ENCODE measurements at regions not wholly inside any gene's neighbourhood (a gene's known extent, or its start where the extent isn't known, plus 50 kb on each side); places are given as distances from the start of the nearest gene placed in this dataset.

- TF ChIP-seq, protein P1, sequence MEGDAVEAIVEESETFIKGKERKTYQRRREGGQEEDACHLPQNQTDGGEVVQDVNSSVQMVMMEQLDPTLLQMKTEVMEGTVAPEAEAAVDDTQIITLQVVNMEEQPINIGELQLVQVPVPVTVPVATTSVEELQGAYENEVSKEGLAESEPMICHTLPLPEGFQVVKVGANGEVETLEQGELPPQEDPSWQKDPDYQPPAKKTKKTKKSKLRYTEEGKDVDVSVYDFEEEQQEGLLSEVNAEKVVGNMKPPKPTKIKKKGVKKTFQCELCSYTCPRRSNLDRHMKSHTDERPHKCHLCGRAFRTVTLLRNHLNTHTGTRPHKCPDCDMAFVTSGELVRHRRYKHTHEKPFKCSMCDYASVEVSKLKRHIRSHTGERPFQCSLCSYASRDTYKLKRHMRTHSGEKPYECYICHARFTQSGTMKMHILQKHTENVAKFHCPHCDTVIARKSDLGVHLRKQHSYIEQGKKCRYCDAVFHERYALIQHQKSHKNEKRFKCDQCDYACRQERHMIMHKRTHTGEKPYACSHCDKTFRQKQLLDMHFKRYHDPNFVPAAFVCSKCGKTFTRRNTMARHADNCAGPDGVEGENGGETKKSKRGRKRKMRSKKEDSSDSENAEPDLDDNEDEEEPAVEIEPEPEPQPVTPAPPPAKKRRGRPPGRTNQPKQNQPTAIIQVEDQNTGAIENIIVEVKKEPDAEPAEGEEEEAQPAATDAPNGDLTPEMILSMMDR (IDR thresholded peaks at IDR 0.05): no peak
- TF ChIP-seq ZFX (IDR thresholded peaks at IDR 0.05; ENCODE audit: borderline replicate concordance): no peak
These were observed 271.7 kb downstream of the ASXL3 start for GRCh38 chr18:33849731-33850130.
